ENCODE measurements at regions not wholly inside any gene's neighbourhood (a gene's known extent, or its start where the extent isn't known, plus 50 kb on each side); places are given as distances from the start of the nearest gene placed in this dataset.
A peak's percentile ranks its signal among the peaks of the same experiment; 100 is the strongest.
"Not testable (repeated sequence)": the region's sequence is repeated elsewhere in the genome, so short reads cannot be mapped to it uniquely, and the experiment has no call there.

GRCh38 chr7:79619216-79619615 lies 165.7 kb upstream of the MAGI2 start:
- no peak for DNase-seq

GRCh38 chr7:79615871-79616640 lies 162.6 kb upstream of the MAGI2 start:
- DNase-seq: no peak

DNA sequence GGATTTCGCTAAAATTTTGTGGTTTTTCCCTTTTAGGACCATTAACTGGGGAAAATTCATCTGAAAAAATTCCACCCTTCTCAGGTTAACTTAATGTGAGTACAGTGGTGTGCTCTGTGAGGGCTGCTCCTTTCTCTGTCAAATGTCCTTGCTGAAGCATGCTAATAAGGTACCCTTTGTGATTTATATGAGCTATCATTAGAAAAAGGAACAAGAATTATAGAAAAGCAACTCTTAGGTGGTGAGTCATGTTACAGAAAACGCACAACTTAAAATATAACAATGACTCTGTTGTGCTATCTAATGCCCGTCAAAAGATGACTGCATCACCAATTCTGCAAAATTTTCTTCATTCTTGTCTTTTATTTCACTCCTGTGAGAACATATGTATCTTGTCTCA lies 162.0 kb upstream of the MAGI2 start:
- no peak for DNase-seq

- no peak for DNase-seq
Observed at GRCh38 chr7:79612903-79613302, 159.4 kb upstream of the MAGI2 start.

GRCh38 chr7:79612022-79612421 lies 158.6 kb upstream of the MAGI2 start:
- DNase-seq: peak in 1 of 3 experiments; percentile 24

DNA sequence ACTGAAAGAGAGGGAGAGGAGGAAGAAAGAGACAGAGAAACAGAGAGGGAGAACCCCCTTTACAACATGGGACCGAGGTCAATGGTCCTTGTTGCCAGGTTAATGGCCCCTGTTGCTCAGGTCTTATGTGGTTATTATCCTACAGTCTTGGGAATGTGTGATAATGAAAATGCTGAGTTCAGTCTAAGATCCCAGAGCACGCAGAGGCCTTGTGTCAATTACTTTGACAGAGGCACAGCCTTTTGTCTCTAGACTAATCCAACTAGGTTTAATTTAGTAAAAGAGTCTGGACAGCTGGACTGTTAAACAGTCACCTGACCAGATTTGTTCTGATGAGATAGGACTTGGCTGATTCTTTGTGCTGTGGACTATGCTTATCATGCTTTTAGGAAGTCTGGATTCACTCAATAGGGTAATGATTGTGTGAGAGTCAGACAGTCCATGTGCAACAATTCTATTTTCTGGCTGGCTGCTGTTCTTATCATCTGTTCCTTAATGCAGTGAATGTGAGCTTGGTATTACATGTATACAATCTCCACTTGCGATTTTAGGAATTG lies 157.4 kb upstream of the MAGI2 start:
- DNase-seq: no peak

- DNase-seq: no peak
Observed at GRCh38 chr7:79610313-79610712, 156.8 kb upstream of the MAGI2 start.

DNA sequence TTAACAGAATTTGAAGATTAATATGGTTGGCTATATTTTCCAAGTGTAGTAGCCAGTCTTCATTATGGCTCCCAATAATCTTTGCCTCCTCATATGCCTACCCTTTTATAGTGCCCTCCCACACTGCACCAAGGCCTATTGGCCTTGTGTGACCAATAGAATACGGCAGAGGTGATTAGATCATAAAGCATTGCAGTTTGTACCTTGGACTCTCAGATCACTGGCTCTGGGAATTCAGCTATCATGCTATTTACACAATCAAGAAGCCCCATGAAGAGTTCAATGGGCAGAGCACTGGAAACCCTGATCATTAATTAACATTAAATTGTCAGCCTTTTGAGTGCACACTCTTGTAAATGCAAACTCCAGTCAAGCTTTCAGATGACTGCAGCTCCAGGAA lies 154.5 kb upstream of the MAGI2 start:
- peak in 1 of 3 experiments; percentile 63 for DNase-seq

GRCh38 chr7:79604841-79605240 lies 151.4 kb upstream of the MAGI2 start:
- no peak for DNase-seq

DNA sequence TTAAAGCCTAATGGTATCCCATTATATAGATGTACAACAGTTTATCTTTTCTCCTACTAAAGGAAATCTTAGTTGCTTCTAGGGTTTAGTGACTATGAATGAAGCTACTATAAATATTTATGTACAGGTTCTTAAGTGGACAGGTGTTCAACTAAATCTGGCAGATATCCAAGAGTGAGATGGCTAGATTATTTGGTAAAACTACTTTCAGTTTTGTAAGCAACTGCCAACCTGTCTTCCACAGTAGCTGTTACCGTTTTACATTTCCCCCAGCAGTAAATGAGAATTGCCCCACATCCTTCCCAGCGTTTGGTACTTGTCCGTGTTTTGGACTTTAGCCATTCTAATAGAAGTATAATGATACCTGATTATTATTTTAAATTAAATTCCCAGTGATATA lies 144.9 kb upstream of the MAGI2 start:
- DNase-seq: peak; percentile 45 to 93 (median 91)

GRCh38 chr7:79594671-79595070 lies 141.2 kb upstream of the MAGI2 start:
- not testable (repeated sequence) for DNase-seq

- DNase-seq: peak in 1 of 3 experiments; percentile 44
Observed at GRCh38 chr7:79593866-79594301, 140.4 kb upstream of the MAGI2 start.

GRCh38 chr7:79590916-79591623 lies 137.6 kb upstream of the MAGI2 start:
- DNase-seq: no peak

DNA sequence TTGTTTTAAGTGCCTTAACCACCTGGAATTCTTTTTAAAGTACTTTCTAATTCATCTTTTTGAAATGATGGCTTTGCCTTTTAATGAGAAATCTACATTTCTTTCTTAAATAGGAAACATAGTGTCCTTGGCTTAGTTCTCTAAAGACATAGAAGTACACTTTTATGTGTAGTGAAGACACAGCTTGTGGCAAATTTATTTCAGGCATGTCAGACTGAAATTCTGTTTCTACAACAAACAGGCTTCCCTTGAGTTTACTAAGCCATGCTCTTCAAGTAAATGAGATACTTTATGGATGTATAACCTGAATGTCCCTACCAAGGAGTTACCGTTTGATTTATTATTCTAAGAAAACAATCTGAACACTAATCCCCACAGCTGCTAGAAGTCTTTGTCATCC lies 136.9 kb upstream of the MAGI2 start:
- DNase-seq: no peak

- no peak for DNase-seq
Observed at GRCh38 chr7:79570903-79571302, 117.4 kb upstream of the MAGI2 start.

DNA sequence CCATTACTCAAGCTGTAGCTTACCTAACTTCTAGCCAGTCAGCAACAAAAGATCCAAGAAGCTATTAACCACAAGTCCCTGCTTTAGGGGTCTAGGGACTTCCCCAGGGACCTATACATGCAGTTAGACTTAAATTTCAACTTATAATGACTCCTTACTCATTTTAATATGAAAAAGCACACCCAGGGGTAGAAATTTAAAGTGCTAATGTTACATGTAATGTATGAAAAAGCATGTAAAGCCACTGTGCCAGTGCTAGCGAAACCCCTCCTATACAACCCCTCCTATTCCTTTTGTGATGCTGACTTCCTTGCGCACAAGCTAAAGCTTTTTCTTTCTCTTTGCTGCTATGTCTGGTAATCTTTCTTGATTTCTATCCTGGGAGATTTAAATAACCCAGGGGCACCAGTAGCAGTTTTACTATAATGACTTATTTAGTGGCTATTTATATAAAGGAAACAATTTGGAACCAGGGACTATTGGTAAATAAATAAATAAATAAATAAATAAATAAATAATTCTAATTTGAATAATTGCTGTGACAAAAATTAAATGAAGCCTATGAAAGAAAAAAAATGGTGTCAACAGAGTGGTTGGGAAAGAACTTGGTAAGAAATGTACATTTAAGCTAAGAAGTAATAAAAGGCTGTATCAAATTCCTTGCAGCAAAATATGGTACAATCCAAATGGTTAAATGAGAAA lies 110.5 kb upstream of the MAGI2 start:
- no peak for DNase-seq

DNA sequence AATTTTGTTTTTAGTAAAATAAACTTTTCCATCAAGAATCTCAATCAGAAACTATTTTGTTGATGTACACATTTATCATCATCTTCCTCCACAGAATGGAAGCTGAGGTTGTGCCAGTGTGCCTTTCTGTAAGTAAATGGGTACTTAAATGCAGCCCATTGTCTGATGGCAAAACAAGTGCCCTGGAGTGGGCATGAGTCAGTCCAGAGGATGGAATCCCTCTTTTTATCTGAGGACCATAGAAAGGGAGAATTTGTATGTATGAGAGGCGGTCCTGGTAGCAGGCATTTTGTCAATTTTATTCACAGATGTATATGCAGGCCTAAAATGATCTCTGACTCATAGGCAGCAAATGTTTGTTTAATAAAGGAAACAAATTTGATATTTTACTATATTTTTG lies 102.1 kb upstream of the MAGI2 start:
- DNase-seq: peak in 1 of 3 experiments; percentile 13

DNA sequence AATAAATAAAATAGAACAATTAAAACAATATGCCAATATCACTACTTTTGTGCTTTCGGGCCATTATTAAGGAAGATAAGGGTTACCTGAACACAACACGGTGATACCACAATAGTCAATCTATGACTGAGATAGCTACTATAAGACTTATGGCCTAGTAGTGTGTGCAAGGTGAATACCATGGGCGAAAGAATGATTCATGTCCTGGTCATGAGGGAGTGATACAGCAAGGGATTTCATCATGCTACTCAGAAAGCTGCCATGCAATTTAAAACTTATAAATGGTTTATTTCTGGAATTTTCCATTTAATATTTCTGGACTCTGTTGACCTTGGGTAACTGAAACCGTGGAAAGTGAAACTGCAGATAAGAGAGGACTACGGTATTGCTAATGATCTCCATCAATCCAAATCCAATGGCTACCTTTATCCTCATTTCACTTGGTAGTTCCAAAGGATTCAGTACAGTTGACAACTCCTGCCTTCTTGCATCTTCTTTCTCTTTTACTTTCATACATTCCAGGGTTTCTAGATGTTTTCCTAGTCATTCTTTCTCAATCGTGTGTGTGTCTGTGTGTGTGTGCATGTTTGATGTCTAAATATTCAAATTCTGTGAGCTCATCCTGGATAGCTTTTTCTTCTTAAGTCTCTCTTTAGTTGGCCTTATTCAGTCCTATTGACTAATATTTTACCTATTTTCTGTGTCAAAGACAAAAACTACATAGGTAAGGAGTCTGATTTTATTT lies 100.5 kb upstream of the MAGI2 start:
- DNase-seq: no peak

GRCh38 chr7:79552463-79552862 lies 99.0 kb upstream of the MAGI2 start:
- no peak for DNase-seq

DNA sequence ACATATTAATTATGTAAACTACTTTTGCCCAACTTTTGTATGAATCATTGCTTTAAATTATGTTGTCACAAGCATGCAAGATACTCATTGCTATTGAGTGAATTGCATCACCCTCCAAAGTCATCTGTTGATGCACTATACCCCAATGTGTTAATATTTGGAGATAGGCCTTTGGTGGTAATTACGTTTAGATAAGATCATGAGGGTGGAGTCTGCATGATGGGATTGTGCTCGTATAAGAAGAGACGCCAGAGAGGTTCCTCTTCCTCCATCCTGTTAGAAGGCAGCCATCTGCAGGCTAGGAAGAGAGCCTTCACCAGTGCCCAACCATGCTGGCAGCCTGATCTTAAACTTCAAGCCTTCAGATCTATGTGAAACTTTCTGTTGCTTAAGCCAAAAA lies 95.3 kb upstream of the MAGI2 start:
- peak in 1 of 3 experiments; percentile 46 for DNase-seq

DNA sequence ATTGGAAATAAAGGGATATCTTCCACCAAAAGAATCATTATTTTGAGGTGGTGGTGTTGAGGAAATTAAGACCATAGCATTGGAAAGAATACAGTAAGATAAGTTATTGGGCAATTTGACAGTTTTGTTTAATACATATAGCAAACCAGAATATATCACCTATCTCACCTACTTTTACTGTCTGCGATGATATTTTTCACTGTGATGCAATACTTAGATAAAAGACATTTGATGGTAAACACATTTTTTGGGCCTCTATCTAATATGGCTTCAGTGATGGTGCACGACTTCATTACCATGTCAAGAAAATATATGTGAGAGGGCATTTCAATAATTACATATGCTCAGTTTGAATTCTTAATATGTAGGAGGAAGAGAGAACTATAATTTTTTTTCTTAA lies 93.7 kb upstream of the MAGI2 start:
- no peak for DNase-seq

GRCh38 chr7:79540592-79540991 lies 87.1 kb upstream of the MAGI2 start:
- no peak for DNase-seq

DNA sequence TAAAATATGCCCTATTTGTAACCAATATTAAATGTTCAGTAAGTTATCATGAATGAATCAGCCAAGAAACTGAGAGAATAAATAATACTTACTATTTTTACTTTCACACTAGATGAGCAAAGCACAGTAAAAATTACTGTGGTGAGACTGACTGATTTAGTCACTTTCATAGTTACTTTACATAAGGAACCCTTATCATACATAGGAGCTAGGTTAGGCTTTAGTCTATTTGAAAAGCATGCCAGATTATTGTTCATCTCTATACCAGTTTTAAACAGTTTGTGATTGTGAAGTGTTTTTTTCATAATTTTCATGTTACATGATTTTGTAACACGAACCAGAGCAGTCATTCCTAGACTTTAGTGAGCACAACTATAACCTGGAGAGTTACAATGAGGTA lies 80.7 kb upstream of the MAGI2 start:
- DNase-seq: no peak
